ENCODE measurements at regions not wholly inside any gene's neighbourhood (a gene's known extent, or its start where the extent isn't known, plus 50 kb on each side); places are given as distances from the start of the nearest gene placed in this dataset.

DNA sequence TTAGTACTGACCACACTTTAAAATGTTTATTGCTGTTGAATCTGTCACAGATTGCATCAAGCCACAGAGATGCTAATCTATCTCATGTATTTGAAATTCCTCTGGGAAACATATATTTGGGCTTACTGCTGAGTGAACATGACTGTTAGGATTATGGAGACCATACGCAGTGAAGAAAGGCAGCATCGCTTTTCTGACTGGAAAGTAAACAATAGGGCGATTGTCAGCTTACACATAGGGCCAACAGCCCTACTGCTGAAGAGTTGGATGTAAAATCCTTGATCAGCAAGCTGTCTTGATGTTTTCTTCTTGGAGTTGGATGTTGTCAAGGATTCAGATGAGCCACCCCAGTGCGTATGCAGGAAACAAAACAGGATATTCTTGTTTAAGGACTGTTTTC, 368.7 kb upstream of the ADGRL2 start:
- no peak for DNase-seq

DNA sequence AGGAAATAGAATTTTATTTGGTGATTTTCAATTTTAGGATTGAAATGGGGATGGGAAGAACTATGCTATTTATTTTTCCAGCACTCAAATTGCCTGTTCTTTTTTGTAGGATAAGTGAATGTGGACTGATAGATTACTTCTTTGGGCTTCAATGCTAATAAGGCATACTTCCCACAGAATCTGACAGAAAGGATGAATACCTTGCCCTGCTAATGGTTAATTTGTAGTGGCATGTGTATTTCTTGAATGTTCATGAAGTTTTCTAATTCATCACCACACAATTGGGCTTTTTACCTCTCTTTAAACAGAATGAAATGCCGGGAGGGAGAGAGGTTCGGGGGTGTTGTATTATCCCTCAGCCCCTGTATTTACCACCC, 369.1 kb upstream of the ADGRL2 start:
- DNase-seq: no peak

DNA sequence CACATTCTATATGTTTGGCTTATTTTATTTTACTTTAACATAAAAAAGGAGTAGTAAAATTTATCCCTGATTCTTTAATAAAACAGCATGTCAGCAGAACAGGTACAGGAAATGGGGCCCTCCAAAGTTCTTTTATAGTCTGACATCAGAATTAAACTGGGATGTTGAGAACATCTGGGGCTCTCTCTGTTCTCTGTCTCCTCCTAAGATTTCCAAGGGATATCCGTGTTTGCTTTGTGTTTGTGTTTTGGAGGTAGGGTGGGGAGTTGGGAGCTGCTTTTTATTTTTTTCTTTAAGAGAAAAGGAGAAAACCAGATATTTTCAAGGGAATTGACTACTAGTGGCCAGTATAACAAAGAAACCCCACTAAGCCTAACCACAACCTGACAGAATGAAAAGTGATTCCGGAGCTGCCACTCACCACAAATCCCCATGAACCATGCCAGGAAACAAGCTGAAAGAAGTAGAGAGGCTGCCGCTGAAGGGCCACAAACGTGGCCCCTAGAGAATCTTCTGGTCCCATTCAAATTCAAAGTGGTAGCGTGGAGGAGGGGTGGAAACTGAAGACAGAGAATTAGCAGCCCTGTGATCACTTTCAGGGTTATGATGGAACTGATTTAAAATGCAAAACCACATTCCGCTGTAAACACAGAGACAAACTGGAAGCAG, 369.6 kb upstream of the ADGRL2 start:
- DNase-seq: no peak

DNA sequence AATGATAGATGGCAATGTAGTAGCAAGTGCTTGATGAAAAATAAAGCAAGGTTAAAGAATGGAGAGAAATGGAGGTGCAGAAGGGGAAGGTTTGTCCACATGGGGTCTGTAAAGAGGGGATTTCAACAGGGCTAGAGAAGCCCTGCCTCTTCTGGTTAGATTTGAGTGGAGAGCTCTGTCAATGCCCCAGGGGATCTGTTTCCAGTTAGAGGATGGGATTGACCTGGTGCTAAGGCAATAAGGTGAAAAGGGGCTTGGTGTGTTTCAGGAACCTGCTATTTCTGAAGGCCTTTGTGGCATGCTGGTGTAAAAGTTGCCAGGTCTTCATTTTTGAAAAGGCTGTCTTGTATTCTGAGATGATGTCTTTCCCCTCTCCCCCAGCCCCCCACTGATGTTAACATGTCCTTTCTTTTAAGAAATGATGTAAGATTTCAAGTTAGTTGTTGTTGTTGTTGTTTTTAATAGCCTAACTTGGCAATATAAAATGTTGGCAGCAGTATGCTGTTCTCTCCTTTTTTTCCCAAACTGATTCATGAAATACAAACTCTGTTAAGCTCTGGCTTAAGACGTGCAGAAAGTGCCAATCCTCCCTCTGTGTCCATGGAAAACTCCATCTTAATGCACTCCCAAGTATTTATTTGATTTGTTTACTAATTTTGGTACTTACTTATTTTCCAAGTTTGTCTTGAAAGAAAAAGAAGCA, 370.3 kb upstream of the ADGRL2 start:
- DNase-seq: no peak

DNA sequence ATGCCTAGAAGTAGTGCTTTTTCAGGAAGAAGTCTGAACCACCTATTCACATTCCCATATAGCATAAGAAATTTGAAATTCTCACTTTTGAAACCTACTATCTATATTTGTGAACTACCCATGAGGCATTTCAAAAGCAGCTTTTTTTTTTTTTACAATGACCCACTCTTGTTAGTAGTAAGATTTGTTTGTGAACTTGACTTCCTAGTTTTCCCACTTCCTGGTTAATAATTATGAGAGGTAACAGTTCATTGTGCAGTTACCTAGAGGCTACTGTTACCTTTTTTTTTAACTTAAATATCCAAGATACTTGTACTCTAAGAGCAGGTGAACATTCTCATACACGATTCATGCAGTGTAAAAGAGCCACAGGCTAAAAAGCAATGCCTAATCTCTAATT, 371.7 kb upstream of the ADGRL2 start:
- DNase-seq: no peak

DNA sequence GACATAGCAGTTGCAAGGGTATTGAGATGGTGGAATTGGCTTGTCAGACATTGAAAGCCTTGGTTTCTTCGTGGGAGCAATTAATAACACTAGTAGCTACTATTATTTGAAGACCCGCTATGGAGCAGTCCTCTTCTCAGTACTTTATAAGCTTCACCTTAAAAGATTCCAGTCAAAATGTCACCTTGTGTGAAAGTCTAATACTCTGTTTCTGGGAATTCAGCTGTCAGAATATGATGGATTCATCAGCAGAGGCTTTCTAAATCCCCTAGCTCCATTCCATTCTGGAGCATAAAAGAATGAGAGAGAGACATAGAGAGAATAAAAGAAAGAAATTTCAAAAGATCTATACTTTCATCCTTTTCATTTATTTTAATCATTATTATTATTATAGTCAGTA, 375.9 kb upstream of the ADGRL2 start:
- no peak for DNase-seq

DNA sequence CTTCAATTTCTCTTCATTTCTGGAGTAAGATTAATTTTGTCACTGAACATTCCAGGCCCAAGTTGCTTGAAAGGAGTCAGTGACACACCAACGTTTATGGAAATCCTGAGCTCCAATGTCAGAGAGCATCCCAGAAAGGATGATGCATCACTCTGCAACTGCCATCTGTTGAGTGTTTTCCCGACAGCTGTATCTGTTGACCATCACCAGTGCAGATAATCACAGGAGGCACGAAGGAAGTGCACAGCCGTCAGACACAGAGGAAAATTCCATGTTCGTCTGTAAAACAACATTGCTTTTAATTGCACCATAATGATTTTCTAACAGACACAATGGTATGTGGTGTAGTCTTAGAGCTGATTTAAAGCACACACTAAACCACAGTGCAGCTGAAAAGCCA, 376.7 kb upstream of the ADGRL2 start:
- DNase-seq: no peak

DNA sequence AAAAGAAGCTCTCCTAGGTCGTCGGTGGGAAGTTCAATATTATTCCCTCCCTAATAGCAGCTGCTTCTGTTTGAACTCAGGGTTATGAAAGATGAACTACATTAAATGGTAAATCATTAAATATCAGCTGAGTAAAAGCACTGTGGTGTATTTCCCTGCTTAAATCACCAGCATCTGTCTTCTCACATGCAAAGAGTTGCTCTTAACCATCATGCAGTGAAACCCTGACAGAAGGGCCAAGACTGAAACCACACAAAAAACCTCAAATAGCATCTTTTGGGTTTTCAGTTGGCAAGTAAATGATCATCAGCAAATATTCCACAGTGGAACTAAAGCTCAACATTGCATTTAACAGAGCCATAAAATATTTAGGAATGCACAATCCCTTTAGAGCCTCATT, 380.0 kb upstream of the ADGRL2 start:
- no peak for DNase-seq

DNA sequence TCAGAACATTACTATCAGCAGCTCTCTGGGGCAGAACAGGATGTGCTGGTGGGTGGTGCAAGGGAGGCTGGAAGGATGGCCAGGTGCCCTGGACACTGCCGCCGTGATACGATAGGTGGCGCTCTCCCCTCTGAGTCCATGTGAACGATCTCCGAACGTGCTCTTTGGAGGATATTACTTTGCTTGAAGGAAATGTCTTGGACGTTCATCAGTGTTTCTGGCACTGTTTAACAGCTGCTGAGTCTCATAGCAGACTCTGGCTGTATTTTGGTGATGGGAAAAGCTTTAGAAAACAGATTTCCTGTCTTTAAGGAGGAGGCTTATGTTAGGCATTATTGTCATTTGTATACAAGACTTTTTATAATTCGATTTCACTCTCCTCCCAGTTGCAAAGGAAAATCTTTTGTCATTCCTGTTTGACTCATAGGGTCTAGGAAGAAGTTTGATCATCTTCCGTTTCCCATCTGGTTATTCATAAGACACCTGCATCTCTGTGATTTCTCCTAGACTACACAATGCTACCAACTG, 386.2 kb upstream of the ADGRL2 start:
- no peak for DNase-seq

DNA sequence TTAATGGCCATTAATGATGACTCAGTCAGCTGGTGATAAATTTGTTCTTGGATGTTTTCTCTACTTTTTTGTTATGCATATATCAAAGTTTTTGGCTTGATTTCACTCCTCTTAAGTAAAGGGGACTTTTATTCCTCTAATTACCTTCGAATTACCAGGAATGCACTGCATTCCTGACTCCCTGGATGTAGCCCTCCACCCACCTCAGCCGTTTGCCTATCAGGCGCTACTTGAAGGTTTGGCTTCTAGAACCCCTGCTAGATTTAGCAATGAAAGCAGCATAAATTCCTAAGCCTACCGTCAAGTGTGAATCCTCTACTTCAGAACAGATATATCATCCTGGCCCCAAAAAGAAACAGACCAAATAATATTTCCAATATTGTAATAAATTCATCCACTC, 387.8 kb upstream of the ADGRL2 start:
- DNase-seq: no peak

DNA sequence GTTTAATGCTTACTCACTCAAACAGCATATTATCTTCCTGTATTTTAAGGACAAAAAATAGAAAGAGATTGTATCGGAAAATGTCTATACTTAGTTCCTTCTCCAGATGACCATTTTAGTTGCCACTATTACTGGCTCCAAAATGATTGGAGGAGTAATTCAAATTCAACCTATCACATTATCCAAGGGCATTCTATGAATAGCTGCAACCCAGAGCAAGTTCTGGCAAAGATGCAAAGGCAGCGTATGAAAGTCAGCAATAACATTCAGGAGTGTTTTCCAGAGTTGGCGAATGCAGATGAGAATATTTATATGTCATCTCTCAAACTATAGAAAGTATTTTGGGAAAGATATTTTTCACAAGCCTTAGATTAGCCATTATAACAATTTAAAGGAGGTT, 389.8 kb upstream of the ADGRL2 start:
- no peak for DNase-seq

DNA sequence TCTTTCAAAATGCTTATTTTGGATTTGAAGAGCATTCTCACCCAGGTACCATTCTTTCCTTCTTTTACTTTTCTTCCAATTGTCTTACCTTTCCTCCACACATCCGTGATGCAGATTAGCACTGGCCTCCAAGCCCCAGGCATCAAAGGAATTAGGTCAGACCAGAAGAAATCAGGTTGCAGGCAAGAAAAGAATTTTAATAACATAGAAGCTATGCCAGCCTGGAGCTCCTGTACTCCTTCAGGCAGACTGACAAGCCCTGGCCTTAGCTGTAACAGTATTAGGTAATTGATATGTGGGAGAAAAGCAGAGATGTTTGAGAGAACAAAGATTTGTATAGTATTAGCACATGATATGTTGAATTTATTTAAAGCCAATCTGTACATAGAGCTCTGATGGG, 390.4 kb upstream of the ADGRL2 start:
- DNase-seq: no peak

DNA sequence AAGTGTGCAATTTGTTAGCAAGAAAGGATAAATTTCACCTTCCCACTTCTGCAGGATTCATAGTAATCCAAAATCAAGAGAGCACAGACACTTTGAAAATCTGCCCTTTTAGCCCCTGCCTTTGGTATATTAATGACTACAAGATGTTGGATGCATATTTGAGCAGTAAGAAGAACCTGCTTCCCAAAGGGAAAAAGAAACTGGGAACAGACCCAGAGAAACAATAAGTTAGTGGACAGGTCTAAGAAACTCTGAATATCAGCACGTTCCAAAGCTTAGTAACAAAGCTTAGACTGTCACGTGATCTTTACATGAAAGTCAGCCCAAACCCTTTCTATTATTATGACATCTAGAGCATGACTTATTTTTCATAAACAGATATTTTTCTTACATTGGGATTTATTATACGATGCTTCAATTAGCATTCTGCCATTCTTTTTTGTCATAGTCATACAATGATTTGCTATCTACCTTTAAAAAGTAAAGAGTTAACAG, 390.9 kb upstream of the ADGRL2 start:
- DNase-seq: no peak

DNA sequence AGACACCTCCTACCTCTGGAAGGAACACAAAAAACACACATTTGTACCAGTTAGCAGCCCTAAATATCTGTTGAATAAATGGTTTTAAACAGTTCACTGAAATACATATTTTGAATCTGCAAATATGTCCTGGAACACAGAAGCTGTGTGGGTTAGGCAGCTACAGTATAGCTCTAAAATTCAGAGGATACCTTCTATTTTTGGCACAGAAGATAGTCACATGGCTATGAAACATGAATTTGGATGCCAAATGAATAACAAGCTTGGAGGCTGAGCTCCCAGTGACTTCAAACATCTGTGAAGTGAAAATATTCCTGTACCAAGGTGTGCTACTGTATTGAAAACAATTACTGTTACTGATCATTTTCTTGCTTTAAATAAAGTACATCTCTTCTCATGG, 391.5 kb upstream of the ADGRL2 start:
- DNase-seq: no peak

DNA sequence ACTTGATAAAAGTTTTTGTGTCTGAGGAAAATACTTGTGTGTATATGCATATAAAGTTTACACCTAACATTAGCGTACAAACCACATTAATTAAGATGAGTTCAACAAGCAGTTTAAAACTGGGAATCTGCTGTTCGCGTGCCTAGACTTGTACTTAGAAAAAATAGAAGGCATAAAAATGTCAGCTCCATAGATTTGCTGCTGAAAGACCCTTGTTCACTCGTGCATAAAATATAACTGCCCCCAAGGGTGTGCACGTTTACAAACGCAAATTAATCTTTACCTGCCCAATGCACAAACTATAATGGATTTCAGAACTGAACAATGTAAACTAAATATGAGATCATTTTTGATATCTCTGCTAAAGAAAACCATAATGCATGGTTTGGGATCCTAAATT, 392.3 kb upstream of the ADGRL2 start:
- DNase-seq: no peak

DNA sequence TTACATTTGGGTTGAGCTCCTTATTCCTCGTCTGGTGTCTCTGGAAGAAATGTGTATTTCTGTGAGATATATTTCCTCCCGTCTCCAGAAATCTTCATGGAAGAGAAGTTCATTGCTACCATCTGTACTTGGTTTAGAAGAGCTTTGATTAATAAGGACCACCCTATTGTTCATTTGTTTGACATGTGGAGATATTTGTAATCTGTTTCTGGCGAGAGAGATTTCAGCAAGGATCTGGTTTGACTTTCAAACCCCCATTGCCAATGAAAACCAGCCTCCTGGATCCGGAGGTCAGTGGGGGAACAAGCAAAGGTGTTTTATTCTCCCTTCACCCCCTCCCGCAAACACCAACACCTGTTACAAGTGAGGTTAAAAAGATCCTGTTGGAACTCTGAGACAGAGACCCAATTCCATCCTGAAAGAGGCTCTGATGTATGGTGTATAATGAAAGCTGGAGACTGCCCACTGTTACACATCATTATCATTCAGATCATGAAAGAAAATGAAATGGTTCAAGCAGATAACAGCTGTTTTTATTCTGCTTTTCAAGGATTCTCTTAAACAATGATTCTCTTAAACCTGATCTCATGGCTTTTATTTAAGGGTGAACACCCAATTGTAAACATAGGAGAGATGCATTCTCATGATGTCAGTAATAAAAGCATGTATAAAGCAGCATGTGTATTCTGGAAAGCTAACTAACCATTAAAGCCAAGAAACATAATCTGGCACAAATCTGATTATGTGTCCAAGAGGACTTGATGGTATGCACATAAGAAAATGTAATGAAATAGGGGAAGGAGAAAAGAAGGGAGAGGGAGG, 393.5 kb upstream of the ADGRL2 start:
- DNase-seq: no peak

DNA sequence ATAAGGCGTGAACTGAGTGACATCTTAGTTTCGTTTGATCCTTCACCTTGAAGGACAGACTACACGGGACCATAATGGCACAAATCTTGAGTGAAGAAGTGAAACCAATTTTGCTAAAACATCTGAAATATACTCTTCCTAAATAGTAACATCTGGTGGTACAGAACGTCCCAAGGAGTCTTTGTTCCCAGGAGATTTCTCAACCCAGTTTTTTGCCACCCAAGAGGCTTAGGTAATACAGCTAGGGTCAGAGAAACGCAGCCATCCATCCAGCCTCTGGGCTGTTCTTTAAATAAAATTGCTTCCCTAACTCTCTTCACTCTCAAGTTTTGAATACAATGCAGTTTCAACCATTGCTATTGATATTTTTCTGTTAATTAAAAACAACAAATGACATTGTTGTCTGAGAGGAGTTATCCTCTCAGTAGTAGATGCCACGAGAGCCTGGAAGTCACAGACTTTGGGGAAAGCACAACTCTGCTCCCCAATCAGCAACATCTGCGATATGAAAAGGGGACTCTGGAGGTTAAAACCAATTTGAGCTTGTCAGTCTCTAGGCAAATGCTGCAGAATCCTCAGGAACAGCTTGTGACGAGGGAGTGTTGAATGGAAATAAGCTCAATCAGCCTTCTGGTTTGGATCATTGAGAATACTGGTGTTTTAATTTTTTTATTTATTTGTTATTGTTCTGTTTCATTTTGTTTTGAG, 394.3 kb upstream of the ADGRL2 start:
- DNase-seq: no peak

DNA sequence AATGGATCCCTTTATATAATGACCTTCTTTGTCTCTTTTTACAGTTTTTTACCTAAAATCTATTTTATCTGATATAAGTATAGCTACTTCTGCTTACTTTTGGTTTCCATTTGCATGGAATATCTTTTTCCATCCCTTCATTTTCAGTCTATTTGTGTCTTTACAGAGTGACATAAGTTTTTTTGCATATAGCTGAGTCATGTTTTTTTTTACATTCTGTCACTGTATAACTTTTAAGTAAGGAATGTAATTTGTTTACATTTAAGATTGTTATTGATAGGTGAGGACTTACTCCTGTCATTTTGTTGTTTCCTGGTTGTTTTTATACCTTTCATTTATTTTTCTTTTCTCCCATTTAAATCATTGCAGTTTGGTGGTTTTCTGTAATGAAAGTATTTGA, 402.7 kb upstream of the ADGRL2 start:
- DNase-seq: no peak

DNA sequence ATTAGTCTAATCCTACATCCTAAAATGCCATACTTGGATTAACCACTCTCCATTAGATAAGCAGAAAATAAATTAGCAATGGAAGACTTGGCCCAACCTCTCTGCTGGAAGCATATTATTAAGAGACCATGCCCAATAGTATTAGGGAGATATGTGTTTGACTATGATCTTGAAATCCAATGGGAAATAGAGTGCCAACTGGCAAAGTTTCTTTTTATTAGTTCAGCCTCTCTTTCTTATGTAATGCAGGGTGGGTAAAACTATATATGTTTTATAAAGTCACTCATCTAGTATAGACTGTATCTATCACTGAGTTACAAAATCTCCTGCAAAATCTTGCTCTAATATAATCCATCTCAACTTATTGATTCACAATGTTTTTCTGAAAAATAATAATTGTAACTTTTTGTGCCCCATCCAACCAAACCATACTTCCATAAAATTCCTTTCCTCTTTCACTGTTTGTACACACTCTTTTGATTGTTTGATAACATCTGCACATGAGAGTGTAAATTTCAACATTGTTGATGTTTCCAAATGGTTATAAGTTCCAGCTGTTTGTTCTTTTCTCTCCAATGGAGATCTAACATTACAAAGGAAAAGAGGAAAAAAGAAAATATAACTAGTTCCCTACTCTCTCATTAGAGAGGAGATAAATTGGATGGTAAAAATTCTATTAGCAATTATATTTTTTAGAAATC, 408.1 kb upstream of the ADGRL2 start:
- DNase-seq: no peak

DNA sequence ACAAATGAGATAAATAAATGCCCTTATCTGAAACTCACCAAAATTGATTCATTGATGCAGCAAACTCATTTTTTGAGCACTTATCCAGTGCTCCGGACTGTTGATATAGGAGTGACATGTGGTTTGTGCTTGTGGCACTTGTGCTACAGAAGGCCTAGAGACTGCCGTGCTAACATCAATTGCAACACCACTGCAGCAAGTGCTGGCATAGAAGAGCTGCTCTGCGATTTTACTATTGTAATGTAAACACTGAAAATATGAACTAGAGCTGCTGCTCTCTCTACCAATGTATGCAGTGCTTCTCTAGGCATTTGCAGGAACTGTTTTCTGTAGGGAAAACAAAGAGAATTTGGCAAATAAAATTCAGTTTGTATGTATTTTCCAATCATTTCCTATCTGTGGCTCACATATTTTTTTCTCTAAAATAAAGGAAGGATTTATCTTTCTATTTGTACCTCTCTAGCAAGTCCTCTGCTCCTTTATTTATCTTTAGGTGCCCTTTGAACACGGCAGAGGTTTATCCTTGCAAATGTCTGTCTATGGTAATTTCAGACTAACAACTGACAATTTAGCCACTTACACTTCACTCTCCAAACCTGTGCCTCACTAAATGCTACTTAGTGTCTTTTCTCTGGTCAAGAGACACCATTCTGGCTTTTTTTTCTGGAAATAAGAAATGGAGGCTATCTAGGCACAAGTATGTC, 409.5 kb upstream of the ADGRL2 start:
- DNase-seq: no peak

DNA sequence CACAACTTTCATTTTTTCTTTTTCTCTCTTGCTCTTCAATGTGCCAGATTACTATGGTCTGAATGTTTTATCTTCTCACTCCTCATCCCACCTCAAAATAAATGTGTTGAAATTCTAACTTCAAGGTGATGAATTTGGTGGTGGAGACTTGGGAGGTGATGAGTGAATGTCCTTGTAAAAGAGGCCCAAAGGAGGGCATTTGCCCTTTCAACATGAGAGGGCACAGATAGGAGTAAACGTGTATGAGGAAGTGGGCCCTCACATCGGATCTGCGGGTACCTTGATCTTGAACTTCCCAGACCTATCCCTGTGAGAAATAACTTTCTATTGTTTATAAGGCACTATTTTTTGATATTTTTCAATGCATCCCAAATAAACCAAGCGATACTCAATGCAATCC, 412.3 kb upstream of the ADGRL2 start:
- no peak for DNase-seq

All from left kidney (tissue), 1 donor.